Hematopoietic multipotent progenitor cell treated with erythropoietin and hydrocortisone succinate and interleukin-3 and kit ligand, for 6 days (in vitro differentiated cells): ENCODE measurements at regions not wholly inside any gene's neighbourhood (a gene's known extent, or its start where the extent isn't known, plus 50 kb on each side); places are given as distances from the start of the nearest gene placed in this dataset.

Experiments
- DNase-seq: peaks from one replicate; pipeline ENCODE4 v3.0.0-alpha.2; 2015

DNA sequence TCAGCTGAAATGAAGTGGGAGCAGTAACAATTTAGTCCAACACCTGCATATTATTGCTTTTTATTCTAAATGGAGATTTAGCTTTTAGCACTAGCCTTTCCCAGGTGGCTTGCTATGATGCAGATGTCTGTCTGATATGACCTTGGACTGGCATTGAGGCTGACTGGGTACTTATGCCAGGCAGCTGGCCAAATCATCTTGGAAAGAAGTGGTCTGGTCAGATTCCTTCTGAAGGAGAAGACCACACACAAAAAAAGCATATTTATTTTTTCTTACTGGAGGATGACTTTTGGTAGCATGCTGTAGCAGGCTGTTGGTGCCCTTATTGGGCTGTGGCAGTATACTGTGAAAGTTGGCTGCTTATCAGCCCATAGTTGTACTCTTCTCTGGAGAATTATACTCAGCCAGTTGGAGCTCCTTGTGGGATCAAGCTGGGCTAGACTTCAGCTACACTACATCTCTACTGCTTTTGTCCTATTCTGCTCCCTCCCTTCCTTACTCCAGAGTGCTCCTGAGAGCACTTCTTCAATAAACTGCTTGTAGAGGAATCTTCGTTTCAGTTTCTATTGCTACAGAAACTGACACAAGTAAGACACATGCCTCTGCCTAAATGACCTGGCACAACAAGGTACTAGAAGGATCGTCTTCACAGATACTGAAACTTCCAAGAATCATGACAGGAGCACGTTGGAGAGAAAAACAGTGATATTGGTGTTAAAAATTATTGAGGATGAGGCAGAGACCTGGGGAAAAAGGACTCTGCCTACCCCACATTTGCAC lies 196.8 kb upstream of the RPS6KA3 start:
- no peak for DNase-seq

- DNase-seq: no peak
Measured at GRCh38 chrX:20461576-20461975, 194.9 kb upstream of the RPS6KA3 start.

DNA sequence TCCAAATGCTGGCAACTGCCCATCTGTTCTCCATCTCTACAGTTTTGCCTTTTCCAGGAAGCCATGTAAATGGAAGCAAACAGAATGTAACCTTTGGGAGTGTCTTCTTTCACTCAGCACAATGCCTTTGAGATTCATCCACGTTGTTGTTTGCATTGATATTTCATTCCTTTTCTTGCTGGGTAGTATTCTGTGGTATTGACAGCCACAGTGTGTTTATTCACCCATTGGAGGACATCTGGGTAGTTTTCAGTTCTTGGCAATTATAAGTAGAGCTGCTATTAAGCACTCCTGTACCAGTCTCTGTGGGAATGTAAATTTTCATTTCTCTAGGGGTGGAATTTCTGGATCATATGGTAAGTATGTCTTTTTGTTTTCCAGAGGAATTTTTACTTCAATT lies 194.3 kb upstream of the RPS6KA3 start:
- no peak for DNase-seq

- no peak for DNase-seq
Measured at GRCh38 chrX:20459410-20460350, 193.0 kb upstream of the RPS6KA3 start.

DNA sequence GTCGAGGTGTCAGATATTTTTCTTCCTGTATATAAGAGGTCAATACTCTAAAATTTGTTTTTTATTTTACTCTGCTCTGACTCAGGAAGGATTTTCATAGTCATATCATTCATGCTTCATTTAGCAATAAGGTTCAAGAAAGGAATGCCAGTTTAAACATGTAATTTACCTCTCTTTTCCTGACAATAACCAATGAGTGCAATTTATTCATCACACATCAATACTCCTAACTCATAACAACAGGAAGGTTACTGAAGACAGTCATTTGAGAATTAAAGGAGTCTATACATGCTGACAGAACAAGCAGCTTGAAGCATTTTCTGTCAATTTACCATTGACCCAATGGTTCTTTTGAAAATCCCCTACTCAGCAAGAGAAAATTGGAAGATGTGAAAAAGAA lies 190.3 kb upstream of the RPS6KA3 start:
- no peak for DNase-seq

DNA sequence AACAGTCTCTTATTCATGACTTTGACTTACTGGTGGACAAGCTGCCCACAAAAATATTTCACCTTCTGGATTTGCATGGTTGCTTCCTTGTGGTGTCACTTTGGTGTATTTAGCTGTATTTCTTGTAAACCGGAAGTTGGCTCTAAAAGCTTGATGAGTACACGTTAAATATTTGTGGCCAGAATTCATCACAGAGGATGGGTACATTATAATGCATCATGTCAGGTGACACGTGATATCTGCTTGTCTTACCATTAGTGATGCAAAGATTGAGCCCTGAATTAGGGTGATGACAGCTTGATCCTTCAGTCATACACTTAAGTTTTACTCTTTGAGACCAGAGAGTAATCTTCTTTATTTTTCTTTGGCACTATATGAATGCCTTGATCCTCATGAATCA lies 188.3 kb upstream of the RPS6KA3 start:
- no peak for DNase-seq

DNA sequence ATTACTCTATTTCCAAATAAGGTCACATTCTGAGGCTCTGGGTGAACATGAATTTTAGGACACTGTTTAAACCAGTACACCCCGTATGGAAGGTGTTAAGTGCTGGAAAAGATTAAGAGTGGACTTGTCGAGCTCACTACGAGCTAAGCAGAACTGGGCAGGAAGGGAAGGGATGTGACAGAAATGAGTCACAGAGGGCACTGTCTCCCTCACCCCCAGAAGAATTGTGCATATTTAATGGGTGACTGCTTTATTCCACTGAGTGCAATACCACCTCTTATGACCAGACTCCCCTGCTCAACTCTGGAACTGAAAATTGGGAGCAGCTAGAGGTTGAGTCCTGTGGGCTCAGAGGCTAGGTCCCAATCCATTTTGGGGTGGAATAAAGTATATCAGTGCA lies 187.4 kb upstream of the RPS6KA3 start:
- no peak for DNase-seq

- no peak for DNase-seq
Measured at GRCh38 chrX:20452487-20452886, 185.8 kb upstream of the RPS6KA3 start.

DNA sequence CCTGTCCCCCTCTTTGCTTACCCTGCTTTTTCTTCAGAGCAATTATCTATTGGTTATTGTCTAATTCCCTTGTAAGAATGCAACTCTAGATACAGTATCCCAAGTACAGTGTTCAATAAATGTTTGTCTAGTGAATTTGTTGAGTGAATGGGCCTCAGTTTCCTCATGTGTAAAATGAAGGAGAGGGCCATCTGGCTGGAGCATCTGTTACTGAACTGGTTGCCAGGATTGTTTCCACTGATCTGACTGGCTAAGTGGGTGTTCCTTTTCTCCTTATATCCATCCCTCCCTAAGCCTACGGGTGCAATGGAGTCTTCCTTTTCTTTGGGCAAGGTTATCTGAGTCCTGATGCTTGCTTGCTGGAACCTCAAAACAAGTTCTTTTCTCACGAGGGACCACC lies 185.2 kb upstream of the RPS6KA3 start:
- no peak for DNase-seq

- DNase-seq: no peak
Measured at GRCh38 chrX:20445109-20445508, 178.4 kb upstream of the RPS6KA3 start.

- DNase-seq: peak; percentile 90
Measured at GRCh38 chrX:20442597-20442996, 175.9 kb upstream of the RPS6KA3 start.

DNA sequence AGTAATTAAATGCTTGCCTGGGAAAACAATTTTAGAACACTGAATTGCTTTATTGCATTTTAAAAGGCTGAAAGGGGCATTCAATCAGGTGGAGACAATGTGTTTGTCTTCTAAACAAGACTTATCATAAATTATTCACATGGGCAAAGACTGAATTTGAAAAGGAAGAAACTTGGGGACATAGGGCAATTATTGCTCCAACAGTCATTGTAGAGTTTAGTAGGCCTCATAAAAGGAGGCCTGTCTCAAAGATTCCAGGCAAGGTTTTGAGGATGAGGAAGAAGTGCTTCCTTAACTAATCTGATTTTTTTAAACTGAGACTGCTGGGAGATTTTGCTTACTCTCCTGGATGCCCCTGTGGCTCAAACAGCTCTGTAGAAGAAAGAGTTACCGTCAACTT lies 174.4 kb upstream of the RPS6KA3 start:
- no peak for DNase-seq

GRCh38 chrX:20438871-20439526 lies 172.3 kb upstream of the RPS6KA3 start:
- DNase-seq: no peak

DNA sequence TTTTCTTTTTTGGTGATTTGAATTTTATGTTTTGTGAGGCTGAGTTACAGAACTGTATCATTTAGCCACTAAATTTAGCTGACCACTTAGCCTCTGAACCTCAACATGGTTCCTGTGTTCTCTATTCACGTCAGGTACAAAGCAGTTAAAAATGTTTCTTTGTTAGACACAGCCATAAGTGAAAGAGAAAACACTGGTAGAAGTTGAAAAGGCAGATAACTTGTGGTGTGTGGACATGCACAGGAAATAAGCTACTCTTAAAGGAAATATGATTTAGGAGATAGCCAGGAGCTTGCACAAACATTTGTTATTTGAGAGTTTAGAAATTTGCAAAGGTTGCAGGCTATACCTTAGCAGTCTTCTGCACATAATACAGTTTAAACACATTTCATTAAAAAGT lies 171.0 kb upstream of the RPS6KA3 start:
- DNase-seq: peak; percentile 49

DNA sequence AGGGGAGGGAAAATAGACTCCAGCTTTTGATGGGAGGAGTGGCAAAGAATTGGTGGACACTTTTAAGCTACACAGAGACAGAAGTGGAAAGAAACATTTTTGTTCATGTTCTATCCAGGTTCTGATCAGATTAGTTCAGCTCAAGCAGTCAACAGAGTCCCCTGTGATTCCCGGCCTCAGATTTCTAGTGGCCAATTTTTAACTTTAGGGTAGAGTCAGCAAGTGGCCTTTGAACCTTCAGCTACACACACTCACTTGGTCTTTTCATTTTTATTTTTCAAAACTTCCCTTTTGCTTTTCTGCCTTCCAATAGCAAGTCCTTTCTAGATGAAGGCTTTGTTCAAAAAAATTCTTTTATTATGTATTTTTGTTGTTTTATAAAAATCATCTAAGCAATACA lies 169.2 kb upstream of the RPS6KA3 start:
- no peak for DNase-seq

- DNase-seq: no peak
Measured at GRCh38 chrX:20434986-20435385, 168.3 kb upstream of the RPS6KA3 start.

DNA sequence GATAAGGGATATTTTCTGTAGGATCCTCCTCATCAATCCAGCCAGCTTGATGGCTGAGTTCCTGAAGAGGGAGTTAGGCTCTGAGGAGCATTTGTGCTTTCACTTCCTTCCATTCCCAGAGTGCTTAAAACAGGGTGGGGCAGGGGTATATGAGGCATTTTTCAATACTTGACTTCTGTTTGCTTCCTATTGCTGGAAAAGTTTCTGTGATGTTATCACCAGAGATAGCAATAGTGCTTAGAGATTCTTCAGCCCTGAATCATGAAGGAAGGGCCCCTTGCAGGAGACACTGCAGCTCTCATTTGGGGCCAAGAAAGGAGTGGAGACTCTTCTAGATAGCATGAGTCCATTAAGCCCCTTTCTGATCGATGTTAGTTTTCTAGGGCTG lies 166.7 kb upstream of the RPS6KA3 start:
- no peak for DNase-seq

DNA sequence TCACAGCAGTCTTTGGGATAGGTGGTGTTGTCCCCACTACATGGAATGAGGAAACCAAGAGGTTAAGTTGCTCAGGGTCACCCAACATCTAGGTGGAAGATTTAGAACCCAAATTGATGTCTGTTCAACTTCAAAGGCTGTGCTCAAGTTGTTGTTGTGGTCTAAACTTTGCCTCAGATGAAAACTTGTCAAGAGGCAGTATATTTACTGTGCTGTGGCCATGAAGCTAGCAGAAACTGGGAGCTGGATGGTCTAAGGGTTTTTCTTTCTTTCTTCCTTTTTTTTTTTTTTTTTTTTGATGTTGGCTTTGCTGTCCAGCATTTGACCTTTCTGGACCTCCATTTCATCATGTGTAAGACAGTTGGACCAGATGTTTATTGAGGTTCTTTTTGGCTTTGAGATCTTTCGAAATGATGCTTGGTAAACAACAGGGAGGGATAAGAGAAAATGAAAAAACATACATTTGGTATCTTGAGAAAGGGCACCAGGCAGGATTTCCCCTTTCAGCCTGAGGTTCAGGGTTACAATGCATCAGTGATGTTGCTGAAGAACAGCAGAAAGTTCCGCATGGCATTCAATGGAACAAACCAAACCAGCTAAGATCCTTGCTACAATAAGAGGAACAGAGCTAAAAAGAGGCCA lies 166.2 kb upstream of the RPS6KA3 start:
- DNase-seq: no peak

DNA sequence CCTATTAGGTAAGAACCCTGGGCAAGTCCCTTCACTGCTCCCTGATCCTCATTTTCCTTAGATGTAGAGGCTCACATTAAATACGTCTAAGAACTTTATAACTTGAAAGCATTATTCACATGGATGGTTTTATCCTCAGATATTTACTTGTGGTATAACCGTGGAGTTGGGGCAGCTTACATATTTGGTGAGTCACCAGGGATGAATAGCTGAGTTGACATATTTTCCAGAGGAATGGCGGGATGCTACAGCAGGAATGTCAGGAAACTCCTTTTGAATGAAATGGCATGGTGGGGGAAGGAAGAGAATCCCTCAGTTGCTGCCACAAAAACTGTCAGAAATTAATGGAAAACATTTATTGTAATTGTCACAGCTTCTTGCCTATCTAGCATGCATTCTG lies 165.3 kb upstream of the RPS6KA3 start:
- DNase-seq: no peak

- no peak for DNase-seq
Measured at GRCh38 chrX:20431486-20431885, 164.8 kb upstream of the RPS6KA3 start.

GRCh38 chrX:20427173-20427770 lies 160.6 kb upstream of the RPS6KA3 start:
- no peak for DNase-seq

DNA sequence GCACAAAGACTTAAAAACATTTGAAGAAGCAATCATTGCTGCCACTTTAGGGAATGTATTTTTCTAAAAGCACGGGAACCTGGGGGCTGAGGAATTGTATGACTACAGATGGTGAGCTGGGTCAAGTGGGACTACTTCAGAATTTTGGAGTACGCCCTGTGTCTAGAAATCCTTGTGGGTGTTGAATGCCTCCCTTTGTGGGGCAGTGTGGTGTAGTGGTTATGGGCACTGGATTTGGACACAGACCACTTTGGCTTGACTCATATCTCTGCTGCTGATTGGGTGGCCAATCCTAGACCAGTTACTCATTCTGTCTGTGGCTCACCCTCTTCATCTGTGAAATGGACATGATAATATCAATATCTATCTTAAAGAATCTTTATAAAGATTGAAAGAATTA lies 155.0 kb upstream of the RPS6KA3 start:
- DNase-seq: no peak

DNA sequence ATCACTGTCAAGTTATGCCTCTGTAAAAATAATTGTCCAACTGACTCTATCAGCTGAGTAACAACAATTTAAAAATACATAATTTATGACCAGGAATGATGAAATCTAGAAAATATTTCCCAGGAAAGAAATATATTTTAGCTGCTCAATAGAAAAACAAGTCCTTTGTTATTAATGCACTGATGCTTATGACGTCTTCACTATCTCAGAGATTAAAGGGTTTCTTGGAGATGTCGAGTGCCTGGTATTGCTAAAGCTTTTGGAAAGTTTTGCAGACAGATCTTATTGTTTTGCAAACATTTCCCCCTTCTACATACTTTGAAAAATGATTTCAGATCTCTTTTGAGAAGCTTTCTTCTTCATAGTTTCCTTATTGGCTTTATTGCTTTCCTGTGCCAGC lies 154.6 kb upstream of the RPS6KA3 start:
- DNase-seq: no peak
